ENCODE measurements at regions not wholly inside any gene's neighbourhood (a gene's known extent, or its start where the extent isn't known, plus 50 kb on each side); places are given as distances from the start of the nearest gene placed in this dataset.

- BruUV-seq (replicated peaks), result no TSS peak
- POLR2A ChIA-PET, result no interaction called here
These were observed 124.2 kb upstream of the EOLA2 start for GRCh38 chrX:150062292-150063137.

More at GRCh38 chrX:150062292-150063137, 124.2 kb upstream of the EOLA2 start:
- no peak overlapping the region for H3K9ac ChIP-seq (ENCODE audit: insufficient read depth, low read depth, low read length)
- DNase-seq (ENCODE audit: low spot score) (no peak), ATAC-seq (no peak), FAIRE-seq (no peak)
- no peaks in the 10 kb centered on the region for H3K79me2 ChIP-seq (ENCODE audit: insufficient read depth, low read length)
- H3K27me3 ChIP-seq (ENCODE audit: control insufficient read depth in 1 of 2, insufficient read depth in 2 of 2, low read length in 2 of 2), result no peaks in the 10 kb centered on the region
- no peaks in the 10 kb centered on the region for H4K20me1 ChIP-seq (ENCODE audit: insufficient read depth, low read length)
- WGBS (ENCODE audit: low lambda C conversion rate), result 12% methylated on average over 8 of the region's 8 CpGs
- H3K4me3 ChIP-seq (replicated peaks in 1 of 3; ENCODE audit: insufficient read depth in 1 of 3, low read depth in 2 of 3, low read length in 3 of 3), result no peak overlapping the region
- no peak overlapping the region for H3K27ac ChIP-seq (ENCODE audit: extremely low read length, insufficient read depth, low read length)
- no peaks in the 10 kb centered on the region for H3K36me3 ChIP-seq (replicated peaks in 1 of 2; ENCODE audit: control insufficient read depth in 1 of 2, insufficient read depth in 2 of 2, low read length in 2 of 2)
- in situ Hi-C loops (cut with HindIII; ENCODE audit: extremely low pct_ligation_motif_present, low pct_unique_long_range_greater_than_20kb) (no loop called here), intact Hi-C loops (cut with micrococcal nuclease; ENCODE audit: unreplicated experiment) (no loop called here)
- no peak for TF ChIP-seq HDAC6 (IDR thresholded peaks at IDR 0.05; ENCODE audit: low read depth, low read length)
- no peak for TF ChIP-seq SUZ12 (IDR thresholded peaks at IDR 0.05; ENCODE audit: low read depth, low read length)
- TF ChIP-seq TEF (CRISPR knock-in tag; IDR thresholded peaks at IDR 0.05), result no peak
- no peak for TF ChIP-seq ZNF263 (CRISPR knock-in tag; IDR thresholded peaks at IDR 0.05)
- TF ChIP-seq ADNP (CRISPR knock-in tag; IDR thresholded peaks at IDR 0.05), result no peak
- no peak for TF ChIP-seq HMG20B (CRISPR knock-in tag; conservative IDR thresholded peaks at IDR 0.05)
- TF ChIP-seq CREB3 (CRISPR knock-in tag; IDR thresholded peaks at IDR 0.05), result no peak
- TF ChIP-seq ZBTB2 (CRISPR knock-in tag; IDR thresholded peaks at IDR 0.05; ENCODE audit: low read depth), result no peak
- TF ChIP-seq POGK (CRISPR knock-in tag; conservative IDR thresholded peaks at IDR 0.05), result no peak
- TF ChIP-seq KDM3A (CRISPR knock-in tag; IDR thresholded peaks at IDR 0.05; ENCODE audit: low read depth), result no peak
- no peak for TF ChIP-seq ZSCAN21 (CRISPR knock-in tag; IDR thresholded peaks at IDR 0.05; ENCODE audit: borderline replicate concordance)
- no peak for TF ChIP-seq ISX (CRISPR knock-in tag; conservative IDR thresholded peaks at IDR 0.05)
- no peak for TF ChIP-seq HOXA9 (CRISPR knock-in tag; IDR thresholded peaks at IDR 0.05; ENCODE audit: borderline replicate concordance)
- no peak for TF ChIP-seq TAF15 (IDR thresholded peaks at IDR 0.05; ENCODE audit: low read depth, low read length, poor library complexity, severe bottlenecking)
- no peak for TF ChIP-seq TBP (CRISPR knock-in tag; IDR thresholded peaks at IDR 0.05)
- TF ChIP-seq SRSF1 (optimal IDR thresholded peaks at IDR 0.05; ENCODE audit: low read depth, low read length), result no peak
- no peak for TF ChIP-seq MTA1 (CRISPR knock-in tag; IDR thresholded peaks at IDR 0.05; ENCODE audit: borderline replicate concordance)
- no peak for TF ChIP-seq MAZ (IDR thresholded peaks at IDR 0.05; ENCODE audit: borderline replicate concordance, low read depth, low read length)
- TF ChIP-seq MAZ (CRISPR knock-in tag; IDR thresholded peaks at IDR 0.05; ENCODE audit: low read depth), result no peak
- TF ChIP-seq HOXA3 (CRISPR knock-in tag; IDR thresholded peaks at IDR 0.05), result no peak
- TF ChIP-seq POLR2AphosphoS5 (IDR thresholded peaks at IDR 0.05; ENCODE audit: low read depth, low read length), result no peak
- no peaks in the 10 kb centered on the region for H3K4me1 ChIP-seq (ENCODE audit: insufficient read depth, low read length)
- H3K9me3 ChIP-seq (ENCODE audit: low read length), result no peaks in the 10 kb centered on the region
- CTCF ChIA-PET (ENCODE audit: low intra/inter-chr PET ratio, low total read pairs), result no interaction called here
- no peak overlapping the region for H2AFZ ChIP-seq (ENCODE audit: low read length)
- no peak overlapping the region for H3K4me2 ChIP-seq (ENCODE audit: low read depth, low read length)

All from HepG2 (cell line).